ENCODE measurements at regions not wholly inside any gene's neighbourhood (a gene's known extent, or its start where the extent isn't known, plus 50 kb on each side); places are given as distances from the start of the nearest gene placed in this dataset.
A peak's percentile ranks its signal among the peaks of the same experiment; 100 is the strongest.

- no peak for DNase-seq
Measured at GRCh38 chr12:76216585-76217472, 131.4 kb downstream of the BBS10 start.

DNA sequence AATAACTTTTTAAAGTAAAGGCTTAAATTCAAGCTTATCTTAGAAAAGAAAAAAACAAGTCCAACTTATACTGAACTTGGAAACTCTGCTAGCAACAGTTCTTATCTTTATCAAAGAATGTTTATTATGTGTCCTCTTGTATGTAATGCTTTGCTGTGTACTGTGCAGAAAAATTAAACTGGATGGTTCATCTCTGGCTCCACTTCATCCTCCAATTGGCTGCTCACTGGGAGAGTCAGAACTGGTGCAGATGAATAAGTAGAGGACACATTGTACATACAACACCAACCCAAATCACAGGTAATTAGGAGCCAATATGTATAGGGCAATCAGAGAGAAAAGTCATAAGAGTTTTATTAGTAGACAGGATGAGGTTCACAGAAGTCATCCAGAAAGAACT, 123.6 kb upstream of the NAP1L1 start:
- DNase-seq, result no peak

GRCh38 chr12:76206677-76207072, 122.2 kb upstream of the NAP1L1 start:
- no peak for DNase-seq

DNA sequence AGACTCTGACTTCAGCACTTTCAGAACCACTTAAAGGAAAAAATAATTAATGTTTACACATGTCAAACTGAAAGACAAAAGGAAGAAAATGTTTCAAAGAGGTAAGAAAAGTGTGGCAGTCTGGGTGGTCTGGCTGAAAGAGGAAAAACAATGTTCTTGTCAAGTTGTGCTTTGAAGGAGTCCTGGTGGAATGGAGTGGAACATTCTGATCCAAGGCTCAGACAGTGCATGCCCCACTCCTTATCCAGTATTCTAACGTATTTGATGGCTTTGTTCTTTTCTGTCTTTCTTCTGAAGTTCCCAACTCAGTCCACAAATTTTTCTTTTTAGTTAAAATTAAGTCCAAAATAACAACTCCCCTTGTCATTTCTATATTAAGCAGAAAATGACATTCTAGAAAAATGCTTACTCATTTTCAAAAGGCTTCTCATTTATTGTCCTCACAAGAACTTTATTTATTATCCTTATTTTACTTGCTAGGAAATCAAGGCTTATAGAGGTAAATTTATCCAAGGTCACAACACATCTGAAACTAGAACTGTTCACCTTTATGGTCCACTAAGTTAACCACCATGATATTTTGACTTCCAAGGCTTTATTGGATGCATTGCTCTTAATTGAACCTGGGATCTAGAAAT, 121.7 kb upstream of the NAP1L1 start:
- DNase-seq, result no peak

GRCh38 chr12:76202621-76203020, 118.1 kb upstream of the NAP1L1 start:
- no peak for DNase-seq

- no peak for DNase-seq
Measured at GRCh38 chr12:76201758-76202157, 117.3 kb upstream of the NAP1L1 start.

GRCh38 chr12:76201316-76201715, 116.8 kb upstream of the NAP1L1 start:
- no peak for DNase-seq

- DNase-seq, result no peak
Measured at GRCh38 chr12:76199808-76200207, 115.3 kb upstream of the NAP1L1 start.

GRCh38 chr12:76198839-76199238, 114.4 kb upstream of the NAP1L1 start:
- no peak for DNase-seq

DNA sequence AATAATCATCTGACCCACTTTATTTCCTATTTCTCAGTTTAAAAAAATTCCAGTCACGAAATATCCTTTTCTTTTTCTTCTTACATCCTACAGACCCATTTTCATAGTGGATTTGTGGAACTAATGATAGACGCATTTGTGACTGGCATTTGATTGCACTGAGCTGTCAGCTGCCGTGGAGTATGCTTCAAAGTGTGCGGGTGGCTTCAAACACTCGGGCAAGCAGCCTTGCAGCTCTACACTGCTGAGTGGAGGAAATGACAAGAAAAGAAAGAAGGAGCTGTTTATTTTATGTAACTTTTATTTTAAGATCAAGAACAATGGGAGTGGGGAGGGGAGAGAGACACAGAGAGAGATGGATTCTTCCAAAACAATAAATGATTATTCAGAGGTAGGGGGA, 112.8 kb upstream of the NAP1L1 start:
- DNase-seq, result no peak

DNA sequence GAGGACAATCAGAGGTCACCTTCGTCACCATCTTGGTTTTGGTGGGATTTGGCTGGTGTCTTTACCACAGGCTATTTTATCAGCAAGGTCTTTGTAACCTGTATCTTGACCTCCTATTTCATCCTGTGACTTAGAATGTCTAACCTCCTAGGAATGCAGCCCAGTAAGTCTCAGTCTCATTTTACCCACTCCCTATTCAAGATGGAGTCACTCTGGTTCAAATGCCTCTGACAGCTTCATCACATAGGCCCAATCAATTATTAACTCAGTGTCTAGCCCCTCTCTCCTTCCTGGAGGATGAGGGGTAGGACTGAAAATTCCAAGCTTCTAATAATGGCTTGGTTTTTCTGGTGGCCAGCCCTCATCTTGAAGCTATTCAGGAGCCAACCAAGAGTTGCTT, 111.4 kb upstream of the NAP1L1 start:
- no peak for DNase-seq

DNA sequence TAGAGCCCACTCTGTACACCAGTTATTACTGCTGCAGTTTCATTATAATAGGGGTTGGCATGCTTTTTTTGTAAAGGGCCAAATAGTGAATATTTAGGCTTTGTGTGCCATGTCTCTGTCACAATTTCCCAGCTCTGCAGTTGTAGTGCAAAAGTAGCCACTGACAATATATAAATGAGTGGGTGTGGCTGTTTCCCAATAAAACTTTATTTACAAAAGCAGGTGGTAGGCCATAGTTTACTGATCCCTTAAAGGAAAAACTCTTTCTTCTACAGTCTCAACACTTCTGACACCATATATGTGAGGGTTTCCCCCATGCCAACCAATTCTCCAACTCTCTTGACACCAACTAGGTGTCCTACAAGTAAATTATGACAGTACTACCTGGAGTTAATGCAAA, 110.2 kb upstream of the NAP1L1 start:
- no peak for DNase-seq

GRCh38 chr12:76193961-76194360, 109.5 kb upstream of the NAP1L1 start:
- no peak for DNase-seq

GRCh38 chr12:76192416-76192815, 107.9 kb upstream of the NAP1L1 start:
- no peak for DNase-seq

DNA sequence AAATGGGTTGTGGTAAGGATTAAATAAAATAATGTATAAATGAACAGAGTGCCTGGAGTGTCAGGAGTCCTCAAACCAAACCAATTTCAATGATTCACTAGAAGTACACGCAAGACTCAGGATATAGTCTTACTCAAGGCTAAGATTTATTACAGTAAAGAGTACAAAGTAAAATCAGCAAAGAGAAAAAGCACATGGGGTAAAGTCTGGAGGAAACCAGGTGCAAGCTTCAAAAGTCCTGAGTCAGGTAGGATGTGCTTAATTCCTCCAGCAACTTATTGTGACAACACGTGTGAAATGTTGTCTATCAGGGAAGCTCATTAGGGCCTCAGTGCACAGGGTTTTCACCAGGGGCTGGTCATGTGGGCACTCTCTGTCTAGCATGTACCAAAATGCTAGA, 105.8 kb upstream of the NAP1L1 start:
- no peak for DNase-seq

DNA sequence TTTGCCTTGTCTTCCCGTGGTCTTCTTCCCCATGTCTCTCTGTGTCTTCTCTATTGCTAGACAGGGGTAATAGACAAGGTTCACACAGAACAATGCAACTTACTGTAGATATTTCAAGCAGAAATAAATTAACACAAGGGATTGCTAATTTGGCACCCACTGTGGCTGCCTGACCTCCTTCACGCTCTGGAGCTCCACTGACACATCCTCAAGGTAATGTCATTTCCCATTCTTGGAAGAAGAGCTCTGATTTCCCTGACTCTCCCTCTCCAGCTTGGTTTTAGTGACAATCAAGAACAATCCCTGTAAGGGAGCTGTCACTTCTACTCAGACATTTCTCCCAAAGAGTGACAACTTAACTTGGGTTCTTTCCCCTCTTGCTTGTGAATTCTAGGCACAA, 105.4 kb upstream of the NAP1L1 start:
- DNase-seq, result no peak

- DNase-seq, result no peak
Measured at GRCh38 chr12:76187177-76187576, 102.7 kb upstream of the NAP1L1 start.

DNA sequence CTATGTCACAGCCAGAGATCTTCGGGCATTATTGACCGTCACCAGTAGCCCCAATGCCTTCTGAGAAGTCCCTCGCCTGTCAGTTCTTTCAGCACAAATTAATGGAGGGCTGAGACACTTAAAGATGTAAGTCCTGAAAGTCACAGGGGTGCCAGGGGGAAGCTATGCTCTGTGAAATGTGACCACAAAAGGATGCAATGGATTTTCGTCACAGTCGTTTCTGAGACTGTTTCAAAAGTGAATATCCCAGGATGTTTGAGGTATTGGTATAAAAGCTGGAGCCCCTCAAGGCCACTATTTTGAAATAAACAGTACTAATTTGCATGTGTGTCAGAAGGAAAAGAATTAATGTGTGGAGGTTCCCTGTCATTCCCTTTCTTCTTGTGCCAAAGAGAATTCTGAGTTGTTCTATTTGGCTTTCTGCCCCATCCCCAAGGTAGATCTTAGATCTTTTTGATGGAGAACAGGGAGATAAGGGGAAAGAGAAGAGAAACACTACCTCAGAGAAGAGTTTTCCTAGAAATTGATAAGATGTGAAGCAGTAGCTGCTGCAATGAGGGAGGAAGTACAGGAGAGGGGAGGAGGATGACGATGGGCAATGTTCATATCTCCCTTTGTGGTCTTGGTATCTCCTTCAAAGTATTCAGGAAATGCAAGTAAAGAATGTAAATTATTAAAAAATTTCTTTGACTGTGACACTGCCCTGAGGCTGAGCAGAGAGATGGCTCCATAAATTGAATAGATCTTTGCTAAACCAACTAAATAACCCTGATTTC, 101.8 kb upstream of the NAP1L1 start:
- no peak for DNase-seq

GRCh38 chr12:76183459-76184186, 99.1 kb upstream of the NAP1L1 start:
- peak; percentile 39 for DNase-seq

DNA sequence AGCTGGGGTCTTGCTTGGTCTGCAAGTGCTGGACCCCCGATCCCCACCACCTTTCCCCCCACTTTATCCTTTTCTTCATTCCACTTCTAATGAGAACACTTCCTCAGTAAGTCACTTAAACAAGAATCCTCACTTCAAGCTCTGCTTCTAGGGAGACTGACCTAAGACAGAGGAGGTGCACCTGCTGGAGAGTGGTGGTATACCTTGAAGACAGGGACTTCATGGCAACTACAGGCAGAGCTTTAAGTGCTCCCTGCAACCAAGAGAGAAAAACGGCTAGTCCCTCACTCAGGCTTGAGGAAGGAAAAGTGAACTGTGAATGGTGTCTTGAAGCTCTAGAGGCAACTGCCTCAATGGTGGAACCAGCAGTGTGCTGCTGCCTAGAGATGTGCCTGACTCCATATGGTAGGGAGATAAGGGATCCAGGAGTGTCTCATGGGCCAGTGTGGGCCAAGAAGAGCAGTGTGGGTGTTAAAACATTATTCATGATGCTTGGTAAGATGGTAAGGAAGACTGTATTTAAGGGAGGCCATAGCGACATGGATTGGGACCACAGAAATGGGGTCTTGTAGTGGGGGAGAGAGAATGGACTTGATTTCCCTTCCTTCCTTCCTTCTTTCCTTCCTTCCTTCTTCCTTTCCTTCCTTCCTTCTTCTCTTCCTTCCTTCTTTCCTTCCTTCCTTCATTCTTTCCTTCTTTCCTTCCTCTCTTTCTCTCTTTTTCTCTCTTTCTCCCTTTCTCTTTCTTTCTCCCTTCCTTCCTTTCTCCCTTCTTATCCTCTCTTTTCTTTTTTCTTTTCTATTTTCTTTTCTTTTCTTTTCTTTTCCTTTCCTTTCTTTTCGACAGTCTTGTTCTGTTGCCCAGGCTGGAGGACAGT, 96.2 kb upstream of the NAP1L1 start:
- no peak for DNase-seq

DNA sequence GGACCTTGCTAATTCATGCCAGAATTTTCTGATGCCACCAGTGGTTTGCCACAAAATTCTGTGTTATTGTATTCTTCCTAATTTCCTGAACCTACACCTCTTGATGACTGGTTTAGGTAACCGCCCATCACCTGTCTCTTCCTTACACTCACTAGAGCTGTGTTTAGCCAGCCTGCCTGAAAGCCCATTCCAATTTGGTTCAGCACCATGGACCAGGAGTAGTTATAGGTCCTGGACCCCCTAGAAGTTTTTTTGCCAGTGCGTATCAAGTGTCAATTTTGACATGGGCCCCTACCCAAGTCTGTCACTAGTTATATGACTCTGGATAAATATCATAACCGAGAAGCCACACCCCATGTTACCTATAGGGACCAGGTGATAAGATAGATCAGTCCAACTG, 94.0 kb upstream of the NAP1L1 start:
- no peak for DNase-seq

- no peak for DNase-seq
Measured at GRCh38 chr12:76177821-76178220, 93.3 kb upstream of the NAP1L1 start.
